ENCODE measurements at regions not wholly inside any gene's neighbourhood (a gene's known extent, or its start where the extent isn't known, plus 50 kb on each side); places are given as distances from the start of the nearest gene placed in this dataset.

- Histone ChIP-seq H4K20me1 (ENCODE audit: insufficient read depth) (no peaks in the 10 kb centered on the region), H3K9me3 (ENCODE audit: low read depth) (no peaks in the 10 kb centered on the region), H3K9me2 (ENCODE audit: insufficient read depth) (no peaks in the 10 kb centered on the region), H2AFZ (no peak overlapping the region), H3K4me2 (ENCODE audit: unreplicated experiment) (no peak overlapping the region), H3K36me3 (ENCODE audit: low read depth) (no peaks in the 10 kb centered on the region), H3K4me1 (ENCODE audit: insufficient read depth) (no peaks in the 10 kb centered on the region), H3K9ac (no peak overlapping the region), H3K79me2 (ENCODE audit: insufficient read depth) (no peaks in the 10 kb centered on the region), H3K4me3 (no peak overlapping the region), H3F3A (ENCODE audit: insufficient read depth) (no peaks in the 10 kb centered on the region), H3K27me3 (replicated peaks; ENCODE audit: insufficient read depth) (no peaks in the 10 kb centered on the region), H3K27ac (no peak overlapping the region)
- WGBS, 2 experiments (ENCODE audit: low coverage in 1 of 2, low lambda C conversion rate in 2 of 2, missing lambda C conversion rate in 2 of 2) = 48 to 49% methylated on average over 18 to 20 of the region's 20 CpGs
- DNase-seq = no peak
- TF ChIP-seq EZH2phosphoT487 (IDR thresholded peaks at IDR 0.05; ENCODE audit: insufficient read depth, low read depth) (no peak), EZH2 (IDR thresholded peaks at IDR 0.05; ENCODE audit: insufficient read depth, poor library complexity, severe bottlenecking) (no peak)
- in situ Hi-C loops (cut with MboI) = no loop called here
Observed at GRCh38 chr22:49626361-49627216, 201.1 kb downstream of the BRD1 start.

- no peak for TF ChIP-seq EZH2 (IDR thresholded peaks at IDR 0.05; ENCODE audit: insufficient read depth, poor library complexity, severe bottlenecking)
- TF ChIP-seq EZH2phosphoT487 (IDR thresholded peaks at IDR 0.05; ENCODE audit: insufficient read depth, low read depth) = no peak
- H4K20me1 ChIP-seq (ENCODE audit: insufficient read depth) = no peaks in the 10 kb centered on the region
- in situ Hi-C loops (cut with MboI) = no loop called here
Observed at GRCh38 chr22:49624421-49625177, 203.1 kb downstream of the BRD1 start.

GRCh38 chr22:49623715-49624114 is 204.0 kb downstream of the BRD1 start:
- Histone ChIP-seq H3K4me2 (ENCODE audit: unreplicated experiment) (no peak overlapping the region), H4K20me1 (ENCODE audit: insufficient read depth) (no peaks in the 10 kb centered on the region), H3K4me1 (ENCODE audit: insufficient read depth) (no peaks in the 10 kb centered on the region), H3K36me3 (ENCODE audit: low read depth) (no peaks in the 10 kb centered on the region), H3K27ac (no peak overlapping the region), H3K79me2 (ENCODE audit: insufficient read depth) (no peaks in the 10 kb centered on the region), H3K9me3 (ENCODE audit: low read depth) (no peaks in the 10 kb centered on the region), H2AFZ (no peak overlapping the region), H3K4me3 (no peak overlapping the region), H3F3A (ENCODE audit: insufficient read depth) (no peaks in the 10 kb centered on the region), H3K9me2 (ENCODE audit: insufficient read depth) (no peaks in the 10 kb centered on the region), H3K9ac (no peak overlapping the region), H3K27me3 (replicated peaks; ENCODE audit: insufficient read depth) (no peaks in the 10 kb centered on the region)
- TF ChIP-seq EZH2phosphoT487 (IDR thresholded peaks at IDR 0.05; ENCODE audit: insufficient read depth, low read depth) = no peak
- TF ChIP-seq EZH2 (IDR thresholded peaks at IDR 0.05; ENCODE audit: insufficient read depth, poor library complexity, severe bottlenecking) = no peak
- no peak for DNase-seq
- 39 to 48% methylated on average over 13 of the region's 13 CpGs for WGBS, 2 experiments (ENCODE audit: low coverage in 1 of 2, low lambda C conversion rate in 2 of 2, missing lambda C conversion rate in 2 of 2)
- in situ Hi-C loops (cut with MboI) = no loop called here

More at GRCh38 chr22:49624421-49625177, 203.1 kb downstream of the BRD1 start:
- H3K4me1 ChIP-seq (ENCODE audit: insufficient read depth) = no peaks in the 10 kb centered on the region
- H3K79me2 ChIP-seq (ENCODE audit: insufficient read depth) = no peaks in the 10 kb centered on the region
- no peaks in the 10 kb centered on the region for H3F3A ChIP-seq (ENCODE audit: insufficient read depth)
- DNase-seq = no peak
- H3K9me3 ChIP-seq (ENCODE audit: low read depth) = no peaks in the 10 kb centered on the region
- H3K9me2 ChIP-seq (ENCODE audit: insufficient read depth) = no peaks in the 10 kb centered on the region
- no peak overlapping the region for H3K27ac ChIP-seq
- no peak overlapping the region for H3K9ac ChIP-seq
- no peak overlapping the region for H3K4me3 ChIP-seq
- H3K36me3 ChIP-seq (ENCODE audit: low read depth) = no peaks in the 10 kb centered on the region
- no peaks in the 10 kb centered on the region for H3K27me3 ChIP-seq (replicated peaks; ENCODE audit: insufficient read depth)
- H3K4me2 ChIP-seq (ENCODE audit: unreplicated experiment) = no peak overlapping the region
- 26 to 30% methylated on average over 19 of the region's 19 CpGs for WGBS, 2 experiments (ENCODE audit: low coverage in 1 of 2, low lambda C conversion rate in 2 of 2, missing lambda C conversion rate in 2 of 2)
- H2AFZ ChIP-seq = no peak overlapping the region

- Histone ChIP-seq H3K79me2 (ENCODE audit: insufficient read depth) (no peaks in the 10 kb centered on the region), H4K20me1 (ENCODE audit: insufficient read depth) (no peaks in the 10 kb centered on the region), H3K27ac (no peak overlapping the region), H2AFZ (no peak overlapping the region), H3K9me2 (ENCODE audit: insufficient read depth) (no peaks in the 10 kb centered on the region), H3K9ac (no peak overlapping the region), H3K4me2 (ENCODE audit: unreplicated experiment) (no peak overlapping the region), H3K36me3 (ENCODE audit: low read depth) (no peaks in the 10 kb centered on the region), H3F3A (ENCODE audit: insufficient read depth) (no peaks in the 10 kb centered on the region), H3K9me3 (ENCODE audit: low read depth) (no peaks in the 10 kb centered on the region), H3K27me3 (replicated peaks; ENCODE audit: insufficient read depth) (no peaks in the 10 kb centered on the region), H3K4me3 (no peak overlapping the region), H3K4me1 (ENCODE audit: insufficient read depth) (no peaks in the 10 kb centered on the region)
- WGBS, 2 experiments (ENCODE audit: low coverage in 1 of 2, low lambda C conversion rate in 2 of 2, missing lambda C conversion rate in 2 of 2) = 11 to 15% methylated on average over 7 to 8 of the region's 8 CpGs
- in situ Hi-C loops (cut with MboI) = no loop called here
- TF ChIP-seq EZH2 (IDR thresholded peaks at IDR 0.05; ENCODE audit: insufficient read depth, poor library complexity, severe bottlenecking) (no peak), EZH2phosphoT487 (IDR thresholded peaks at IDR 0.05; ENCODE audit: insufficient read depth, low read depth) (no peak)
- DNase-seq = no peak
Observed at GRCh38 chr22:49623176-49623575, 204.5 kb downstream of the BRD1 start.
